IMR-90 (cell line): ENCODE measurements at regions not wholly inside any gene's neighbourhood (a gene's known extent, or its start where the extent isn't known, plus 50 kb on each side); places are given as distances from the start of the nearest gene placed in this dataset.

Experiments
- ATAC-seq: fragments of 200-7000 bp; cut with Tn5 transposase; 2 replicates; pipeline ENCODE4 v1.9.1; 2020; ENCODE audit warnings: low read depth, mild to moderate bottlenecking, moderate library complexity
- BruUV-seq: library from RNA; stranded (reverse); fragments of 400-500 nt; replicated peaks from 2 replicates; lab custom pipeline; 2021; lab: Mats Ljungman, UMichigan
- CTCF ChIA-PET: fragments of 300-600 bp; formaldehyde crosslinking; extraction: SDS; loops from one replicate; lab custom pipeline; 2021; ENCODE audit warnings: antibody characterized with exemption; lab: Yijun Ruan, JAX
- POLR2A ChIA-PET: fragments of 300-600 bp; sonication (Branson Sonifier 250); formaldehyde crosslinking; loops from one replicate; lab custom pipeline; 2022; ENCODE audit warnings: antibody characterized with exemption; ENCODE audit not compliant: unreplicated experiment; lab: Charles Lee
- DNase-seq: peaks from one replicate; pipeline ENCODE4 v3.0.0; 2013
- H2AFZ ChIP-seq: replicated peaks from 2 replicates; pipeline ENCODE3; 2013; ENCODE audit warnings: low read length, mild to moderate bottlenecking; ENCODE audit not compliant: poor library complexity
- H2AK5ac ChIP-seq: 2 replicates; pipeline ENCODE4 v1.6.1; 2013; ENCODE audit warnings: low read depth, low read length, inconsistent platforms
- H2AK9ac ChIP-seq: replicated peaks from 2 replicates; pipeline ENCODE3; 2013; ENCODE audit warnings: mild to moderate bottlenecking, low read depth, low read length, moderate library complexity; ENCODE audit not compliant: poor library complexity
- H2BK120ac ChIP-seq: 2 replicates; pipeline ENCODE4 v1.6.1; 2013; ENCODE audit warnings: low read depth, low read length, inconsistent platforms
- H2BK15ac ChIP-seq: 3 replicates; pipeline ENCODE4 v1.6.1; 2013; ENCODE audit warnings: low read depth, low read length, inconsistent platforms
- H2BK20ac ChIP-seq: 2 replicates; pipeline ENCODE4 v1.6.1; 2013; ENCODE audit warnings: low read depth, mild to moderate bottlenecking, inconsistent platforms, low read length, moderate library complexity
- H2BK5ac ChIP-seq: 2 replicates; pipeline ENCODE4 v1.6.1; 2013; ENCODE audit warnings: mild to moderate bottlenecking, low read depth, low read length, inconsistent platforms; ENCODE audit not compliant: poor library complexity, severe bottlenecking
- H3K14ac ChIP-seq: replicated peaks from 2 replicates; pipeline ENCODE4 v1.6.1; 2013; ENCODE audit warnings: low read depth, low read length, inconsistent platforms
- H3K18ac ChIP-seq: 2 replicates; pipeline ENCODE4 v1.6.1; 2013; ENCODE audit warnings: low read depth, low read length, control low read depth
- H3K23ac ChIP-seq: 2 replicates; pipeline ENCODE4 v1.6.1; 2013; ENCODE audit warnings: low read depth, low read length, inconsistent platforms
- H3K27ac ChIP-seq: 2 replicates; pipeline ENCODE4 v1.5.1; 2013; ENCODE audit warnings: mild to moderate bottlenecking, control low read depth, low read length; ENCODE audit not compliant: insufficient read depth
- H3K27me3 ChIP-seq: 2 replicates; pipeline ENCODE4 v1.6.1; 2013; ENCODE audit warnings: low read length; ENCODE audit not compliant: control insufficient read depth, insufficient read depth
- H3K36me3 ChIP-seq: 2 replicates; pipeline ENCODE4 v1.6.1; 2013; ENCODE audit warnings: low read length, mixed read lengths; ENCODE audit not compliant: control insufficient read depth, insufficient read depth
- H3K4ac ChIP-seq: 2 replicates; pipeline ENCODE4 v1.6.1; 2013; ENCODE audit warnings: low read depth, low read length, inconsistent platforms
- H3K4me1 ChIP-seq: 2 replicates; pipeline ENCODE4 v1.6.1; 2013; ENCODE audit warnings: low read length, mixed read lengths; ENCODE audit not compliant: control insufficient read depth, insufficient read depth
- H3K4me2 ChIP-seq: 2 replicates; pipeline ENCODE4 v1.6.1; 2013; ENCODE audit warnings: low read depth, mild to moderate bottlenecking, control low read depth, low read length, moderate library complexity
- H3K4me3 ChIP-seq: 2 replicates; pipeline ENCODE4 v1.5.1; 2013; ENCODE audit warnings: low read depth, mild to moderate bottlenecking, control low read depth, low read length, moderate library complexity; ENCODE audit not compliant: insufficient read depth
- H3K56ac ChIP-seq: 2 replicates; pipeline ENCODE4 v1.6.1; 2013; ENCODE audit warnings: low read length, inconsistent platforms; ENCODE audit not compliant: insufficient read depth; ENCODE audit errors: extremely low read depth
- H3K79me1 ChIP-seq, 2 experiments: 2 replicates each; pipeline ENCODE4 v1.6.1; 2013; ENCODE audit warnings: low read length in 2 of 2, inconsistent platforms in 1 of 2, low read depth in 1 of 2
- H3K9ac ChIP-seq: 2 replicates; pipeline ENCODE4 v1.6.1; 2013; ENCODE audit warnings: low read depth, low read length, control low read depth
- H3K9me1 ChIP-seq: 2 replicates; pipeline ENCODE4 v1.6.1; 2013; ENCODE audit warnings: low read length, inconsistent platforms; ENCODE audit not compliant: insufficient read depth
- H3K9me3 ChIP-seq: 2 replicates; pipeline ENCODE4 v1.6.1; 2013; ENCODE audit warnings: low read length; ENCODE audit not compliant: control insufficient read depth, insufficient read depth
- H4K20me1 ChIP-seq: 2 replicates; pipeline ENCODE4 v1.6.1; 2013; ENCODE audit warnings: low read length, inconsistent platforms; ENCODE audit not compliant: insufficient read depth
- H4K5ac ChIP-seq: 2 replicates; pipeline ENCODE4 v1.6.1; 2013; ENCODE audit warnings: mild to moderate bottlenecking, low read depth, low read length, control low read depth
- H4K8ac ChIP-seq, 2 experiments: 2 replicates each; pipeline ENCODE4 v1.6.1; 2013; ENCODE audit warnings: low read depth in 2 of 2, low read length in 2 of 2, control low read depth in 1 of 2, inconsistent platforms in 1 of 2
- H4K91ac ChIP-seq: 2 replicates; pipeline ENCODE4 v1.6.1; 2013; ENCODE audit warnings: low read depth, low read length, inconsistent platforms; ENCODE audit not compliant: insufficient read depth
- CEBPB ChIP-seq: IDR thresholded peaks from 2 replicates; pipeline ENCODE4 v1.6.1; 2012; ENCODE audit warnings: low read depth, low read length, improper control_type of control experiment
- ELK1 ChIP-seq: fragments of 150-350 bp; IDR thresholded peaks from 2 replicates; pipeline ENCODE4 v1.6.1; 2016; ENCODE audit warnings: low read depth, mild to moderate bottlenecking, low read length, moderate library complexity, borderline replicate concordance
- MAFK ChIP-seq: IDR thresholded peaks from 2 replicates; pipeline ENCODE4 v1.6.1; 2012; ENCODE audit warnings: low read depth, low read length, improper control_type of control experiment
- MXI1 ChIP-seq: IDR thresholded peaks from 2 replicates; pipeline ENCODE4 v1.6.1; 2012; ENCODE audit warnings: low read depth, mild to moderate bottlenecking, low read length, moderate library complexity, borderline replicate concordance
- NFE2L2 ChIP-seq: fragments of 150-350 bp; IDR thresholded peaks from 2 replicates; pipeline ENCODE4 v1.6.1; 2016; ENCODE audit warnings: low read depth, mild to moderate bottlenecking, low read length
- RAD21 ChIP-seq: IDR thresholded peaks from 2 replicates; pipeline ENCODE4 v1.6.1; 2012; ENCODE audit warnings: low read length, improper control_type of control experiment
- RCOR1 ChIP-seq: IDR thresholded peaks from 2 replicates; pipeline ENCODE4 v1.6.1; 2012; ENCODE audit warnings: mild to moderate bottlenecking, low read length, improper control_type of control experiment; ENCODE audit not compliant: insufficient replicate concordance
- RFX5 ChIP-seq: IDR thresholded peaks from 2 replicates; pipeline ENCODE4 v1.8.0; 2012; ENCODE audit warnings: low read depth, mild to moderate bottlenecking, low read length, moderate library complexity
- WGBS, 2 experiments: methylation state at CpG; one replicate each; pipeline versions ENCODE4 v1.1.5 to v1.1.7; 2013; ENCODE audit warnings: missing lambda C conversion rate in 2 of 2; ENCODE audit not compliant: insufficient read length in 1 of 2; ENCODE audit errors: extremely low coverage in 2 of 2; 5-methylcytosine and 5-hydroxymethylcytosine counted together
- dilution Hi-C: fragments of 300-500 bp; cut with HindIII; formaldehyde crosslinking; loops from one replicate; pipeline ENCODE4 v1.14.3; 2018; ENCODE audit warnings: low sequenced_read_pairs; ENCODE audit not compliant: unreplicated experiment
- in situ Hi-C: fragments of 300-500 bp; cut with MboI; formaldehyde crosslinking; loops from 3 replicates; pipeline ENCODE4 v1.14.3; 2019; ENCODE audit warnings: low sequenced_read_pairs, inconsistent platforms, mixed read lengths
- intact Hi-C: fragments of 100-400 bp; cut with micrococcal nuclease; formaldehyde crosslinking; loops from 2 replicates; pipeline ENCODE4 v1.10.0; 2022
- TF ChIP-seq, protein P1 (sequence below): conservative IDR thresholded peaks from 2 replicates; pipeline ENCODE4 v1.5.1; 2012; ENCODE audit warnings: mild to moderate bottlenecking, low read depth, low read length, improper control_type of control experiment

- no peaks in the 10 kb centered on the region for H4K20me1 ChIP-seq
- intact Hi-C loops = no loop called here
- POLR2A ChIA-PET = no interaction called here
These were observed 341.4 kb downstream of the DTWD2 start for GRCh38 chr5:118646917-118647316.

More at GRCh38 chr5:118646917-118647316, 341.4 kb downstream of the DTWD2 start:
- H3K9ac ChIP-seq = no peak overlapping the region
- H3K23ac ChIP-seq = no peak overlapping the region
- no peak overlapping the region for H4K91ac ChIP-seq
- H2BK15ac ChIP-seq = no peak overlapping the region
- H4K5ac ChIP-seq = no peak overlapping the region
- H3K4me1 ChIP-seq = no peaks in the 10 kb centered on the region
- no peak overlapping the region for H3K14ac ChIP-seq
- peaks cover 4% of the 10 kb centered on the region for H3K9me3 ChIP-seq
- no TSS peak for BruUV-seq
- TF ChIP-seq RFX5 (no peak), ELK1 (no peak), MXI1 (no peak), NFE2L2 (no peak), RCOR1 (no peak), RAD21 (no peak), CEBPB (no peak), MAFK (no peak)
- TF ChIP-seq, protein P1, sequence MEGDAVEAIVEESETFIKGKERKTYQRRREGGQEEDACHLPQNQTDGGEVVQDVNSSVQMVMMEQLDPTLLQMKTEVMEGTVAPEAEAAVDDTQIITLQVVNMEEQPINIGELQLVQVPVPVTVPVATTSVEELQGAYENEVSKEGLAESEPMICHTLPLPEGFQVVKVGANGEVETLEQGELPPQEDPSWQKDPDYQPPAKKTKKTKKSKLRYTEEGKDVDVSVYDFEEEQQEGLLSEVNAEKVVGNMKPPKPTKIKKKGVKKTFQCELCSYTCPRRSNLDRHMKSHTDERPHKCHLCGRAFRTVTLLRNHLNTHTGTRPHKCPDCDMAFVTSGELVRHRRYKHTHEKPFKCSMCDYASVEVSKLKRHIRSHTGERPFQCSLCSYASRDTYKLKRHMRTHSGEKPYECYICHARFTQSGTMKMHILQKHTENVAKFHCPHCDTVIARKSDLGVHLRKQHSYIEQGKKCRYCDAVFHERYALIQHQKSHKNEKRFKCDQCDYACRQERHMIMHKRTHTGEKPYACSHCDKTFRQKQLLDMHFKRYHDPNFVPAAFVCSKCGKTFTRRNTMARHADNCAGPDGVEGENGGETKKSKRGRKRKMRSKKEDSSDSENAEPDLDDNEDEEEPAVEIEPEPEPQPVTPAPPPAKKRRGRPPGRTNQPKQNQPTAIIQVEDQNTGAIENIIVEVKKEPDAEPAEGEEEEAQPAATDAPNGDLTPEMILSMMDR = no peak
- H2BK120ac ChIP-seq = no peak overlapping the region
- H2BK5ac ChIP-seq = no peak overlapping the region
- no peak overlapping the region for H2BK20ac ChIP-seq
- no CpG with 5 or more reads among the region's 6 CpGs for WGBS, 2 experiments
- no peaks in the 10 kb centered on the region for H3K36me3 ChIP-seq
- H3K56ac ChIP-seq = no peak overlapping the region
- H3K27me3 ChIP-seq = no peaks in the 10 kb centered on the region
- H3K9me1 ChIP-seq = no peaks in the 10 kb centered on the region
- dilution Hi-C loops = no loop called here
- no peak overlapping the region for H2AK9ac ChIP-seq
- H3K4ac ChIP-seq = no peak overlapping the region
- ATAC-seq = no peak
- no peak overlapping the region for H2AFZ ChIP-seq
- H2AK5ac ChIP-seq = no peak overlapping the region
- no peak overlapping the region for H3K4me2 ChIP-seq
- H4K8ac ChIP-seq = no peak overlapping the region
- DNase-seq = no peak
- in situ Hi-C loops = no loop called here
- H3K79me1 ChIP-seq = no peaks in the 10 kb centered on the region
- no peak overlapping the region for H3K4me3 ChIP-seq
- no peak overlapping the region for H3K18ac ChIP-seq
- CTCF ChIA-PET = no interaction called here
- no peak overlapping the region for H3K27ac ChIP-seq
